NT2/D1 (cell line): ENCODE measurements at regions not wholly inside any gene's neighbourhood (a gene's known extent, or its start where the extent isn't known, plus 50 kb on each side); places are given as distances from the start of the nearest gene placed in this dataset.
"Not testable (repeated sequence)": the region's sequence is repeated elsewhere in the genome, so short reads cannot be mapped to it uniquely, and the experiment has no call there.

ENCODE experiments used
- DNase-seq: peaks from one replicate; pipeline ENCODE4 v3.0.0-alpha.2; 2011; ENCODE audit warnings: low read depth, low spot score
- H3K27me3 ChIP-seq: 2 replicates; pipeline ENCODE4 v1.6.0; 2011; ENCODE audit warnings: mild to moderate bottlenecking; ENCODE audit not compliant: insufficient read length, insufficient read depth
- H3K36me3 ChIP-seq: 2 replicates; pipeline ENCODE4 v1.6.1; 2011; ENCODE audit warnings: mild to moderate bottlenecking, low read length, mixed read lengths; ENCODE audit not compliant: insufficient read depth, insufficient read length
- H3K4me1 ChIP-seq: 2 replicates; pipeline ENCODE4 v1.5.1; 2011; ENCODE audit not compliant: insufficient read depth, insufficient read length
- H3K4me3 ChIP-seq: 2 replicates; pipeline ENCODE4 v1.5.1; 2011; ENCODE audit warnings: low read depth; ENCODE audit not compliant: insufficient read length
- H3K9ac ChIP-seq: 2 replicates; pipeline ENCODE4 v1.6.0; 2011; ENCODE audit warnings: low read depth; ENCODE audit not compliant: insufficient read length
- H3K9me3 ChIP-seq: 2 replicates; pipeline ENCODE4 v1.5.1; 2011; ENCODE audit warnings: mild to moderate bottlenecking, low read length; ENCODE audit not compliant: insufficient read depth
- SUZ12 ChIP-seq: IDR thresholded peaks from 2 replicates; pipeline ENCODE4 v1.6.1; 2011; ENCODE audit not compliant: insufficient read length, insufficient read depth; ENCODE audit errors: extremely low read depth
- YY1 ChIP-seq: IDR thresholded peaks from 2 replicates; pipeline ENCODE4 v1.6.1; 2011; ENCODE audit not compliant: insufficient read length, insufficient read depth
- ZNF274 ChIP-seq: IDR thresholded peaks from 2 replicates; pipeline ENCODE4 v1.6.1; 2011; ENCODE audit warnings: mild to moderate bottlenecking, low read depth, low read length

DNA sequence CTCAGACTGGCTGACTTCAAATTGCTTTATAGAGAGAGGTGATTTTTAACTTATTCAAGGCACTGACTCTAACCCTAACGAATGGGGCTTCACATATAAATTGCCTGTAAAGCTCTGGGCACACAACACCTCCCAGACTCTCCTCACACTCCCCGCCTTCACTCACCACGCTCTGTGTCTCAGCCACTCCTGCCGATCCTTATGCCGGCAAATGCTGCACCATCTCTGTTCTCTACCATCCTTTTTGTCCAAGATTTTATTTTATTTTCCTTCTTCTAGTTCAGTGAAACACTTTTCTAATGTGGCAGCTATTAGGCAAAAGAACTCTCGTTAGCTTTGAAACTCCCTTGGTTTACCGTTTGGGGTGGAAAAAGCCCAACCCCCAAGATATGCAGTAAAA, 446.1 kb upstream of the TMEM132C start:
- Histone ChIP-seq H3K36me3 (no peaks in the 10 kb centered on the region), H3K4me1 (peaks cover 4% of the 10 kb centered on the region), H3K27me3 (no peaks in the 10 kb centered on the region), H3K9me3 (no peaks in the 10 kb centered on the region), H3K4me3 (no peak overlapping the region), H3K9ac (no peak overlapping the region)
- no peak for DNase-seq
- TF ChIP-seq SUZ12: no peak
- no peak for TF ChIP-seq ZNF274
- TF ChIP-seq YY1: no peak

DNA sequence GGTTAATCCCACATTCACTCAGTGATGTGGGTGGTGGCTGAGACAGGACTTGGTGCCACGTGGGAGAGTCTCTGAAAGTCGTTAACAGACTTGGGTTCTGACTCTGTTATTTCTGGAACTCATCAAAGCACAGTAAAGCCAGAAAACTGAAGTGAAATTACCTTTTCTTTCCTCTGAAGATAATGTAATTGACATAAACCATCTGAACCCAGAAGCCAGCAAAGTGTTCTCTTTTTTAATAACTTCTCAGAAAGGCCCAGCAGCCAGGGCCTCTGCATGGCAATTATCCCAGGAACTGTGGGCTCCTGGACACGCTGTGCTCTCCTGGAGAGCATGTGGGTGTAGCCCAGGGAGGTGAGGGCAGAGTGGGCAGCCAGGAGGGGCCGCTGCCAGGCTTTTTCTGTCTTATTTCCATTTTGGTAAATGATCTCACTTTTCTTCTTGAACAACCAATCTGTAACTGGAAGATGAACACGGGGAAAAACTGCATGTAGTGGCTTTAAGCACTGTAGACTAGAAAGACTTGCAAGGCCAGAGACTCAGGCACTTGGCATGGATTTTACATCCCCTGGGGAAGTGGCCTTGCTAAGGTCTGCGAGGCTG, 444.1 kb upstream of the TMEM132C start:
- peaks cover 4% of the 10 kb centered on the region for H3K4me1 ChIP-seq
- H3K36me3 ChIP-seq: no peaks in the 10 kb centered on the region
- DNase-seq: no peak
- H3K9ac ChIP-seq: no peak overlapping the region
- no peaks in the 10 kb centered on the region for H3K27me3 ChIP-seq
- no peak for TF ChIP-seq SUZ12
- no peak for TF ChIP-seq YY1
- TF ChIP-seq ZNF274: no peak
- no peak overlapping the region for H3K4me3 ChIP-seq
- peaks cover 8% of the 10 kb centered on the region; the same call in 1 of the 2 replicates for H3K9me3 ChIP-seq

DNA sequence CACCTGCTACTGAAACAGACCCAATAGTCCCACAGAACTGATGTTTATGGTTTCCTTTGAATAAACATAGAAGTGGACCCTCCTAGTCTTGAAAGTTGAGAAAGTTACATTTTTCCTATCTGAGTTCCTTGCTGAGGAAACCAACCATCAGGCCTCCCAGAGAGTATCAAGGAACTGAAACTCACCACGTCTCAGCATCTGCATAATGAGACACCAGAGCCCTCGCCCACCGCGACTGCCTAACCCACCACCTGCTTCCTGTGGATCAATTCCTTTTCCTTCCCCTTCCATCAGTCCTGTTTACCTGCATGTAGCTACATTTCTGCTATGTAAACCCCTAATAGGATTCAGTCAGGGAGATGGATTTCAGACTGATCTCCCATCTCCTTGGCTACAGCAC, 443.2 kb upstream of the TMEM132C start:
- DNase-seq: no peak
- Histone ChIP-seq H3K9ac (no peak overlapping the region), H3K36me3 (no peaks in the 10 kb centered on the region), H3K27me3 (no peaks in the 10 kb centered on the region), H3K4me1 (peaks cover 4% of the 10 kb centered on the region), H3K9me3 (peaks cover 8% of the 10 kb centered on the region; the same call in 1 of the 2 replicates), H3K4me3 (no peak overlapping the region)
- TF ChIP-seq ZNF274 (no peak), YY1 (no peak), SUZ12 (no peak)

DNA sequence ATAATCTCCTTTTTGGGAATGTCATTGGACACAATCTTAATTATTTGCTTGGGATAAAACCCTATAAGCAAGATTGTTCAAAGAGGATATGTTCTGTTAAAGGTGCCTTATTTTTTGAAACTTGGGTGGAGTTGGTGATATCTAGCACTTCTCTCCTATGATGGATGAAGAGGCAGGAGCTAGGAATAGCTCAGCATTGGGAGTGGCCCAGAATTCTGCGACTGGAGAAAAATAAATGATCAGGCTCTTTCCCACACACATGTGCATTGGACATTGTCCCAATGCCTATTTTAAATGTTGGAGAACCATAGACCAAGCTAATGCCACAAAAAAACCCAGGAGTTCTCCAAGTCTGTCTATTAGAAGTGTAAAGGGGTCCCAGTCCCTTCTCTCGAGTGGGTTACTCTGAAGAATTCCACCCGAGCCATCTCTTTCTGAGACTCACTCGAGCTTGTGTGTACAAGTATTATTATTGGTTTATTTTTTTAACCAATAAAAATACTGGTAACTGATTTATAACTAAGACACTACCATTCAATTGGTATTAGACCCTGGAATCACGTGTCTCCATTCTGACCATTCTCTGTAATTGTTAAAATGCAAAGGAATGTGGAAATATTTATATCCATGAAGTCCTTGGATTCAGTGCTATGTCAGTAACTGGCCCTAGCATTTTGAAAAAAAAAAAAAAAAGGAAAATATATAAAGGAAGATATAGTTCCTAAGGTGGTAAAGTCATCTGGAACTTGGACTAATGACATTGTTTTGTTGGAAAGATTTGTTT, 437.5 kb upstream of the TMEM132C start:
- Histone ChIP-seq H3K4me3 (no peak overlapping the region), H3K27me3 (no peaks in the 10 kb centered on the region), H3K9ac (no peak overlapping the region), H3K36me3 (no peaks in the 10 kb centered on the region), H3K4me1 (no peaks in the 10 kb centered on the region), H3K9me3 (peaks cover 8% of the 10 kb centered on the region; the same call in 1 of the 2 replicates)
- TF ChIP-seq YY1: no peak
- TF ChIP-seq ZNF274: no peak
- no peak for TF ChIP-seq SUZ12
- no peak for DNase-seq

- TF ChIP-seq SUZ12 (no peak), ZNF274 (no peak)
- no peaks in the 10 kb centered on the region for H3K4me1 ChIP-seq
- H3K9ac ChIP-seq: no peak overlapping the region
- H3K4me3 ChIP-seq: no peak overlapping the region
- H3K27me3 ChIP-seq: no peaks in the 10 kb centered on the region
- DNase-seq: no peak
- H3K9me3 ChIP-seq: peaks cover 8% of the 10 kb centered on the region; the same call in 1 of the 2 replicates
- H3K36me3 ChIP-seq: no peaks in the 10 kb centered on the region
These were observed 436.9 kb upstream of the TMEM132C start for GRCh38 chr12:127830065-127830460.

- TF ChIP-seq YY1 (no peak), SUZ12 (no peak), ZNF274 (no peak)
- no peaks in the 10 kb centered on the region for H3K36me3 ChIP-seq
- H3K27me3 ChIP-seq: no peaks in the 10 kb centered on the region
- H3K9ac ChIP-seq: no peak overlapping the region
- H3K4me1 ChIP-seq: no peaks in the 10 kb centered on the region
- H3K4me3 ChIP-seq: no peak overlapping the region
- no peak for DNase-seq
- H3K9me3 ChIP-seq: peaks cover 8% of the 10 kb centered on the region; the same call in 1 of the 2 replicates
These were observed 436.2 kb upstream of the TMEM132C start for GRCh38 chr12:127830730-127831129.

GRCh38 chr12:127832172-127832571, 434.8 kb upstream of the TMEM132C start:
- H3K9me3 ChIP-seq: no peaks in the 10 kb centered on the region
- no peaks in the 10 kb centered on the region for H3K4me1 ChIP-seq
- no peak overlapping the region for H3K9ac ChIP-seq
- no peak overlapping the region for H3K4me3 ChIP-seq
- no peaks in the 10 kb centered on the region for H3K27me3 ChIP-seq
- TF ChIP-seq ZNF274 (no peak), YY1 (no peak)
- no peaks in the 10 kb centered on the region for H3K36me3 ChIP-seq
- DNase-seq: no peak

DNA sequence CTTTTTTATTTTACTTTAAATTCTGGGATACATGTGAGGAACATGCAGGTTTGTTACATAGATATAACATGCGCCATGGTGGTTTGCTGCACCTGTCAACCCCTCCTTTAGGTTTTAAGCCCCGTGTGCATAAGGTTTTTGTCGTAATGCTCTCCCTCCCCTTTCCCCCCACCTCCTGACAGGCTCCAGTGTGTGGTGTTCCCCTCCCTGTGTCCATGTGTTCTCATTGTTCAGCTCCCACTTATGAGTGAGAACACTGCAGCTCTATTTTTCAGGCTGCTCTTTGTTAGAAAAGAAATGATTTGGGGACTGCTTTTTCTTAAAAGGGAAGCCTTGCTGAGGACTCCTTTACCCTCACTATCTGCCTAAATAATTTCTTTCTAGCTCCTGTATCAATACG, 430.2 kb upstream of the TMEM132C start:
- not testable (repeated sequence) for H3K4me1 ChIP-seq, H3K9ac ChIP-seq, H3K9me3 ChIP-seq, H3K27me3 ChIP-seq, H3K4me3 ChIP-seq, DNase-seq, H3K36me3 ChIP-seq
